Testis (tissue), 2 donors: ENCODE measurements at regions not wholly inside any gene's neighbourhood (a gene's known extent, or its start where the extent isn't known, plus 50 kb on each side); places are given as distances from the start of the nearest gene placed in this dataset.

Source experiments
- CTCF ChIP-seq, 3 experiments: fragments of 450-650 bp in 2 of 3; fragments of 200-600 bp in 1 of 3; sonication (generic) in 1 of 3; IDR thresholded peaks; one replicate each; pipeline ENCODE4 v1.5.1; 2016 to 2019; ENCODE audit warnings: antibody characterized with exemption in 3 of 3, mild to moderate bottlenecking in 2 of 3, moderate library complexity in 1 of 3
- POLR2A ChIP-seq: fragments of 450-650 bp; IDR thresholded peaks from one replicate; pipeline ENCODE4 v1.6.1; 2017; ENCODE audit warnings: antibody characterized with exemption, mild to moderate bottlenecking, moderate library complexity

- TF ChIP-seq CTCF (IDR thresholded peaks at IDR 0.05) (no peak), POLR2A (no peak)
These were observed 1060.8 kb upstream of the CRIM1 start for GRCh38 chr2:35294636-35295263.
